NB4 (cell line): ENCODE measurements at regions not wholly inside any gene's neighbourhood (a gene's known extent, or its start where the extent isn't known, plus 50 kb on each side); places are given as distances from the start of the nearest gene placed in this dataset.

Experiments used
- DNase-seq: peaks from one replicate; pipeline ENCODE4 v3.0.0; 2010; ENCODE audit warnings: low read depth
- H3K4me3 ChIP-seq: one replicate; pipeline ENCODE4 v1.5.1; 2011; ENCODE audit warnings: mild to moderate bottlenecking, low read depth, low read length, moderate library complexity
- MYC ChIP-seq: IDR thresholded peaks from 2 replicates; pipeline ENCODE4 v1.6.1; 2011; ENCODE audit warnings: low read depth, low read length
- POLR2A ChIP-seq: IDR thresholded peaks from 2 replicates; pipeline ENCODE4 v1.6.1; 2011; ENCODE audit warnings: mild to moderate bottlenecking; ENCODE audit not compliant: insufficient read length; ENCODE audit errors: extremely low read depth
- TF ChIP-seq, protein P1 (sequence below): IDR thresholded peaks from one replicate; pipeline ENCODE4 v1.5.1; 2012; ENCODE audit warnings: low read depth, low read length
- TF ChIP-seq, protein P2 (sequence below): IDR thresholded peaks from 2 replicates; pipeline ENCODE4 v1.6.1; 2011; ENCODE audit warnings: low read depth, low read length

DNA sequence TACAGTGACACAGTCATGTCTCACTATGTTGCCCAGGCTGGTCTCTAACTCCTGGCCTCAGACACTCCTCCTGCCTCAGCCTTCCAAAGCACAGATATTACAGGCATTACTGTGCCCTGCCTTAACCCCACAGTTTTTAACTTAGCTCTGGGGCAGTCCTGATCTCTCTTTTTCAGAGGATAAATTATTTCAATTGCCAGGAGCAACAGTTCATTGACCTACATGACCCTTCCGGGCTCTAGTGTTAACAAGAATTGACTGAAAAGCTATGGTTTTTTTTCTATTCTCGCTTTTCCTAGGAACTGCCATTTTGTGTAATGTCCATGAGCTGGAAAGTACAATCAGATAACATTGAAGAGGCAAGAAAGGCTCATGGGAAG is 92.8 kb downstream of the HNRNPLL start:
- no peak overlapping the region for H3K4me3 ChIP-seq
- TF ChIP-seq, protein P1, sequence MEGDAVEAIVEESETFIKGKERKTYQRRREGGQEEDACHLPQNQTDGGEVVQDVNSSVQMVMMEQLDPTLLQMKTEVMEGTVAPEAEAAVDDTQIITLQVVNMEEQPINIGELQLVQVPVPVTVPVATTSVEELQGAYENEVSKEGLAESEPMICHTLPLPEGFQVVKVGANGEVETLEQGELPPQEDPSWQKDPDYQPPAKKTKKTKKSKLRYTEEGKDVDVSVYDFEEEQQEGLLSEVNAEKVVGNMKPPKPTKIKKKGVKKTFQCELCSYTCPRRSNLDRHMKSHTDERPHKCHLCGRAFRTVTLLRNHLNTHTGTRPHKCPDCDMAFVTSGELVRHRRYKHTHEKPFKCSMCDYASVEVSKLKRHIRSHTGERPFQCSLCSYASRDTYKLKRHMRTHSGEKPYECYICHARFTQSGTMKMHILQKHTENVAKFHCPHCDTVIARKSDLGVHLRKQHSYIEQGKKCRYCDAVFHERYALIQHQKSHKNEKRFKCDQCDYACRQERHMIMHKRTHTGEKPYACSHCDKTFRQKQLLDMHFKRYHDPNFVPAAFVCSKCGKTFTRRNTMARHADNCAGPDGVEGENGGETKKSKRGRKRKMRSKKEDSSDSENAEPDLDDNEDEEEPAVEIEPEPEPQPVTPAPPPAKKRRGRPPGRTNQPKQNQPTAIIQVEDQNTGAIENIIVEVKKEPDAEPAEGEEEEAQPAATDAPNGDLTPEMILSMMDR, result no peak
- no peak for TF ChIP-seq MYC
- no peak for TF ChIP-seq POLR2A
- TF ChIP-seq, protein P2, sequence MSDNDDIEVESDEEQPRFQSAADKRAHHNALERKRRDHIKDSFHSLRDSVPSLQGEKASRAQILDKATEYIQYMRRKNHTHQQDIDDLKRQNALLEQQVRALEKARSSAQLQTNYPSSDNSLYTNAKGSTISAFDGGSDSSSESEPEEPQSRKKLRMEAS, result no peak
- DNase-seq, result no peak

DNA sequence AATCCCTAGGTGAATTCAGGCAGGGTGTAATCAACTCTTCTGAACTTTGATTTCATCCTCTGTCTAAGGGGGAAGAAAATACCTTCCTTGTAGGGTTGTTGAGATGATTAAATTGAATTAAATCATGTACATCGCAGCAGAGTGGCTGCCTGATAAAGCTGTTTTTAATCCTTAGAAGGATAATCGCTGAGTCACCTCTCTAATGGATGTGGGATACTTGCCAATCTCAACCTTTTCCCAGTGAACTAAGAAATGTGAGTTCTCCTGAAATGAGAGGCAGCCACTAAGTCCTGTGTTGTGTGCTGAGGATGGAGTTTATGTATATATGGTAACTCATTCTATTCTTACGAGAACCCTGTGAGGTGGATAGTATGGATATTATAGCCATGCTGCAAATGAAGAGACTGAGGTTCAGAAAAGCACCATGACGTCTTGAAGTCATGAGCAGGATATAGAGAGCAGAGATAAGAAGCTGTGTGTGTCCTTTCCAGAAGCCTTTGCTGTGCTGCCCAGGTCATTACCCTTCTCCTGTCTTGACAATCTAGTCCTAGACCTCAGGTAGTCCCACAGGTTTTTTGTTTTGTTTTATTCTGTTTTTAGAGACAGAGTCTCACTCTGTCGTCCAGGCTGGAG is 93.3 kb downstream of the HNRNPLL start:
- no peak overlapping the region for H3K4me3 ChIP-seq
- TF ChIP-seq MYC, result no peak
- TF ChIP-seq POLR2A, result no peak
- TF ChIP-seq, protein P2, result no peak
- TF ChIP-seq, protein P1, result no peak
- no peak for DNase-seq

DNA sequence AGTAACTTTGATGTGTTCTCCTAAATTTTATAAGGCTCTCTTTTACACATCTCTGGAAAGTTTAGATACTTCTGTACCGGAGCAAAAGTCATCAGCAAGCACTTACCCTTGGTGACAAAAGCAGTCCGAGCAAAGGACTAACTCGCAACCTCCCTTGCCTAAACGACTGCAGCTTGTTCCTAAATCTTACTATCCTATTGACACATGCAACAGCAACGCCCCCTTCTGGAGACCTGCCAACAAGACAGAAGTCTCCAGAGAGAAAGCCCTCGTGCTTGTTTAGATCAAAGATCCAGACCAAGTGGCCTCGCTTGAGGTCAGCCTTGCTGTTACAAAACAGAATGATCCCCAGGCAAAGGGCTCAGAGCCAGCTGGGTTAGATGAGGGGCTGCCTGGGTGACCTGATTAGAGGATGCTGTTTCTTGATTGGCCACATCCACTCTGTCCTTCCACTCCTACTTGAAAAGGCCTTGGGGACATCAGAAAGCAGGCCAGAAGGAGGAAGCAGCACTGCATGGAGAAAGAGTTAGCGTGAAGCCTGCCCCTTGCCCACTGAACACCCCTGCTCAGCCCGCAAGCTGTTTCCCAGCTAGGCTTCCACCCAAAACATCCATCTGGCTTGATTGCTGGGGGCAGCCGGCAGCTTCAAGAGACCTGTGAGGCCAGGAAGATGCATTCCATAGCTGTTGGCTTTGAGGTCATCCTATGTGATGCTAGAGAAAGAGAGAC is 94.3 kb downstream of the HNRNPLL start:
- DNase-seq, result peak; percentile 95
- TF ChIP-seq MYC, result peak; percentile 80
- TF ChIP-seq POLR2A, result no peak
- TF ChIP-seq, protein P2, result peak; percentile 82
- TF ChIP-seq, protein P1, result peak; percentile 83
- H3K4me3 ChIP-seq, result no peak overlapping the region

DNA sequence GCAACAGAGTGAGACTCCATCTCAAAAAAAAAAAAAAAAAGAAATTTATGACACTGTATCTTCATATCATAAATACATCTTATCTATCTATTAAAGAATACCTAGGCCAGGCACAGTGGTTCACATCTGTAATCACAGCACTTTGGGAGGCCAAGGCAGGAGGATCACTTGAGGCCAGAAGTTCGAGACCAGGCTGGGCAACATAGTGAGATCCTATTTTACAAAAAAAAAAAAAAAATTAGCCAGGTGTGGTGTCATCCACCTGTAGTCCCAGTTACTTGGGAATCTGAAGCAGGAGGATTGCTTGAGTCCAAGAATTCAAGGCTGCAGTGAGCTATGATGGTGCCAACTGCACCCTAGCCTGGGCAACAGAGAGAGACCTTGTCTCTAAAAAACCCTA is 95.0 kb downstream of the HNRNPLL start:
- no peak overlapping the region for H3K4me3 ChIP-seq
- TF ChIP-seq, protein P2, result no peak
- TF ChIP-seq MYC (no peak), POLR2A (no peak)
- TF ChIP-seq, protein P1, result no peak
- no peak for DNase-seq

DNA sequence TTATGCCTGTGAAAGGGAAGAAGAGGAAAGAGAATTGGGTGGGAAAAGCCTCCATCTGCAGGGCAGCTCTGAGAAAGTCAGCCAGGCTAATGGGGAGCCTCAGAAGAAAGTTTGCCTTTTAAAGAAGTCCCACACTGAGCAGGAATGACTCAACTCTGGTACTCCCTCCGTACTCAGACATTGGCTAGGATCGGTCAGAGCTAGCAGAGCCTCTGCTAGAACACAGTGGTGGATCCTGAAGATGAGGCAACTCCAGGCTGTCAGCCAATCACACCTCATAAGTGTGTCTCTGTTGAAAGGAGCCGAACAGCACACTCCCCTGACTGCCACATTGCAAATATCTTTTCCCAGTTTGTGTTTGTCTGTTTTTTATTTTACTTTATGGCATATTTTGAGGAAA is 96.9 kb downstream of the HNRNPLL start:
- peak; percentile 42 for DNase-seq
- no peak for TF ChIP-seq POLR2A
- TF ChIP-seq, protein P2, result no peak
- TF ChIP-seq, protein P1, result no peak
- no peak for TF ChIP-seq MYC
- H3K4me3 ChIP-seq, result no peak overlapping the region
